H4 (cell line): ENCODE measurements at regions not wholly inside any gene's neighbourhood (a gene's known extent, or its start where the extent isn't known, plus 50 kb on each side); places are given as distances from the start of the nearest gene placed in this dataset.

ENCODE experiments used
- DNase-seq: peaks from one replicate; pipeline ENCODE4 v3.0.0-alpha.2; 2015; ENCODE audit warnings: low spot score

DNA sequence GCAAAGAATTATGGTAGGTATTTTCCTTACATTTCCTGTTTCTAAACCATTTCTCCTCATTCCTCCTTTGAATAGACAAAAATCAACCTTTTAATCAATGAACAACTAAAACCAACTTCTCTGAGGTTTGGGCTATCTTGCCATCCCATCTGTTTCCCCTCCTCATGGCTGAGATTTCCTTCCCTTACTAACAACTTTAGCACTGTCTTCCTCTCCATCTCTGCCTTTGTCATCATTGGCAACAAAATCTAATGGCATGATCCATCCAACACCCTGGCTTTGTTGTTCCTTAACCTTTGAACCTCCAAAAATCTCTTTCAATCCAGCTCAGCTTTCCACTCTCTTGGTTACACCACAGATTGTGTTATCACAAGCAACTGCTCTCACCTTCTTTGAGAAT, 95.3 kb upstream of the FAM136A start:
- DNase-seq = no peak

DNA sequence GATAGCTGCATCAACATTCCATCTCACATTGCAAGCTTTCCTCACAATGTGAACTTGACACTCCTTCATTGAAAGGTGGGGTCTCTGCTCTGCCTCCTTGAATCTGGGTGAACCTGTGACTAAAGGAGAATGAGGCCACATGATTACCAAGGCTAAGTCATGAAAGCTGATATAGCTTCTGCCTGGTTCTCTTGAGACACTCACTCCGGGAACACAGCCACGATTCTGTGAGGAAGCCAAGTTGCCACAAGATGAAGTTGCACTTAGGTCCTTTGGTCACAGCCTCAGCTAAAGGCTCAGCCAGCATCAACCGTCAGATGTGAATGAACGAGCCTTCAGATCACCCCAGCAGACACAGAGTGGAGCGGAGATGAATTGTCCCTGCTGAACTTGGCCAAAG, 94.7 kb upstream of the FAM136A start:
- DNase-seq = no peak

DNA sequence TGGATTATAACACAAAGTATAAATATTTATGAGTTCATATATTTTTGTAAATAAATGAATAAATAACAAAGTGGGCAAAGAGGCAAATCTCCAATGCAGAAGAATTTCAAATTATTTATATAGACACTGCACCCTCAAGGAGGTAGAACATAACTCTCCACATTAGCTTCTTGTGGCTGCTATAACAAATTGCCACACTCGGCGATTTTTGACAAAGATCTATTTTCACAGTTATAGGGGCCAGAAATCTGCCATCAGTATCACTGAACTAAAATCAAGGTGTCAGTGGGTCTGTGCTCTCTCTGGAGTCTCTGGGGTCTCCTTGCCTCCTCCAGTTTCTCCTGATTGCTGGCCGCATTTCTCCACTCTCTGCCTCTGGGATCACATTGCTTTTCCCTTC, 92.0 kb upstream of the FAM136A start:
- DNase-seq = no peak

DNA sequence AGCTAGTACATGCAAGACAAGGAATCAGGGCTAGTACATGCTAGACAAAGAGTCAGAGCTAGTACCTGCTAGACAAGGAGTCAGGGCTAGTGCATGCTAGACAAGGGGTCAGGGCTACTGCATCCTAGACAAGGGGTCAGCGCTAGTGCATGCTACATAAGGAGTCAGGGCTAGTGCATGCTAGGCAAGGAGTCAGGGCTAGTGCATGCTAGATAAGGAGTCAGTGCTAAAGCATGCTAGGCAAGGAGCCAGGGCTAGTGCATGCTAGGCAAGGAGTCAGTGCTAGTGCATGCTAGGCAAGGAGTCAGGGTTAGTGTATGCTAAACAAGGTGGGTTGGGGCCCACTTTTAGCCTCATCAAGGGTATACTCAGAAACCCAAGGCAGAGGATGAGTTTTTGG, 90.1 kb upstream of the FAM136A start:
- DNase-seq = no peak

DNA sequence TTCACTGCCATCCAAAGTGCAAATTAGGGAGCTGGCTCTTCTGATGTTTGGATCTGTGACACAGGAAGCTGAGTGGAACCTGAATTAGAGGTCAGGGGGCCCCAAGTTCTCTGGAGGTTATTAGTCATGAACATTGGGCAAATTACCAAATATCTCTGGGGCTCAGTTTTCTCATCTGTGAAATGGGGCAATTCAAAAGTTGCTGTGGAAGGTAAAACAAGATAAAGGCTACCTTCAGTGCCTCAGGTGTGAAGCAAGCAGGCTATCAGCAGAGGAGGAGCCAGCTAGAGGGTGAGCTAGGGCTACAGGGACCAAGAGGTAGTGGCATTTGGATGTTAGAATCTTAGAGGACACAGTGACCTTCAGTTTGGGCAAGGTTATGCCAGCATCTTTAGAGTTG, 89.4 kb upstream of the FAM136A start:
- DNase-seq = no peak

DNA sequence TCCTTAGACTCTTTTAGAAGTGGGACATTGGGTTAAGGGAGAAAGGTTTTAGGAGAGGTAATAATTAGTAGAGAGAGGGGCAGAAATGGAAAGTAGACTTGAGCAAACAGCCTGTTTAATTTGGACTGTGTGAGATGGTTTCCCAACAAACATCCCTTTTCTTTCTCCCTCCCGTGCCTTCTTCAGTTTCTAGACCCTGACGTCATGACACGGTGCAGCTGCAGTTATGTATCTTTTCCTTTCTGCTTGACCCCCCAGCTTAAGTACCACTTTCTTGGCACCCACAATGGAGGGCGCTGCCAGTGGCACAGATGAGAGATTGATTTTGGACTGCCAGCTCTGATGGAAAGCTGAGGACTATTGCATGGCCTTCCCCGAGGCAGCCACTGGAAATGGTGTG, 86.9 kb upstream of the FAM136A start:
- no peak for DNase-seq

DNA sequence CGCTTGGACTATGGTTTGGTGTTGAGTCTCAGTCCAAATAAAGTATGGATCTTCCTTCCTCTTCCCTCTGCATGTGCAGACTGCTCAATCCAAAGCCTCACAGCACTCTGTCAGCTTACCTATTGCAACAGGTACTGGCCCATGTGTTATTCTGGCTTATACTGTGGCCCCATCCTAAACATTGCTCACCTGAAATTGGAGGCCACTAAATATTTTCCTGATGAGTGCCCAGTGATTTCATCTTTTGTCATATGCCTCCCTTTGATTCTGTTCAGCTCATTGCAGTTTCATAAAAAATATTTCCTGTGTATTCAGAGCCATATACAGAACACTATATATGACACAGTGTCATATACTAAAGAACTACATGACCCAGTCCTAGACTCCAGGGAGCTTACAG, 86.3 kb upstream of the FAM136A start:
- no peak for DNase-seq

DNA sequence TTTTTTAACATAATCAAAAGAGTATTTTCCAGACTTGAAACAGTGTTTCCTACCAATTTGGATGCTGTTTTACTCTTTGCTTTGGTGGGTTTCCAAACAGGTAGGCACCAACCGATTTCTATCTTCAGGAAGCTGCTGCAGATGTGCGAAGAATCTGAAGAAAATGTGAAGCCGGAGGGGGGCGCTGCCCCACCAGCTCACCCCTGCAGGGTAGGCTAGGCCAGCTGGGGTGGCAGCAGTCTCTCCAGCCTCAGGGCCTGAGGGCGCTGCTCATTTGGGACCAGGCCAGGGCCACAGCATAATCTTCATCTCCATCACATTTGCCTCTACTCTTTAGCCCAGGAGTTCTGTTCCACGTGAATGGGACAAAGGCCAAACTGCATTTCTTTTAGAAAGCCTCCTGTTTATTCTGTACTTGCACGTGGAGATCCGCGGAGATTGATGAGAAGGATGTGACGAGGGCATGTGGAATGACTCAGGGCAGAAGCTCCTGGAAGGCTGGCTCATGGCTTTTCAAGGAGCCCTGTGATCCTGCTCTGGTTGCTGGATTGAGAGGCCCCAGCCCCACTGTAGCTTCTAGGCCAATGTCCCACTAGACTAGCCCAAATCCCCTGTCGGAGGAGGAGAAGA, 84.2 kb upstream of the FAM136A start:
- DNase-seq = no peak

DNA sequence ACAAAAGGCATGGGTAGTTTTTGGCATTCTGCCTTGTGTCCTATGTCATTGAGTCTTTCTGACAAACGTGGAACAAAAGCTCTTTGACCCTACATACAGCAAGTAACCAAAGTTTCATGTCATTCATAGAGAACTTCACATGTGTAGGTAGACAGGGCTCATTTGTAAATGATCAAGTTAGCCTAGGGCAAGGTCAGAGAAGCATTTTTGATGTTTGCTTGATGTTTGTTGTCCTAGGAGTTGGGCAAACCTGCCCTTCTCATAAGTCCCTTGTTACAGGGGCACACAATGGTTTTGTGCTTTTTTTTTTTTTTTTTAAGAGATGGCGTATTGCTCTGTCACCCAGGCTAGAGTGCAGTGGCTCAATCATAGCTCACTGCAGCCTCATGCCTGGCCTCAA, 83.3 kb upstream of the FAM136A start:
- no peak for DNase-seq

DNA sequence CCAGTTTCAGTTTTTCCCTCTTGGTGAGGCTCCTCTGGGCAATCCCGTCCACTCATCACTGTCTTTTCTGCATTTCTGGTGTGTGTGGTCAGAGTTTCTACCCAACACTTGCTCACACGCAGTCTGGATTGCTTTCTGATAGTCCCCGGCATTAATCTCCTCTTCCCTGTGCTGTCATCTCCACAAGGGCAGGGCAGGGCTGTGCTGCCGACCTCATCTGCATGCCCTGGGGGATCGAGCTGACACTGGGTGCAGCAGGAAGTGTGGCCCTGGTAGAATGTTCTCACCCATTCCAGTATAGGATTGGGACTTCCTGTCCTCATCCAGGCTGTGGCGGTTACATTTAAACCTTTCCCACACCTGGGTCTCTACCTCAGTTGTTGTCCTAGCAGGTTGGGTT, 80.0 kb upstream of the FAM136A start:
- peak; percentile 24 for DNase-seq

DNA sequence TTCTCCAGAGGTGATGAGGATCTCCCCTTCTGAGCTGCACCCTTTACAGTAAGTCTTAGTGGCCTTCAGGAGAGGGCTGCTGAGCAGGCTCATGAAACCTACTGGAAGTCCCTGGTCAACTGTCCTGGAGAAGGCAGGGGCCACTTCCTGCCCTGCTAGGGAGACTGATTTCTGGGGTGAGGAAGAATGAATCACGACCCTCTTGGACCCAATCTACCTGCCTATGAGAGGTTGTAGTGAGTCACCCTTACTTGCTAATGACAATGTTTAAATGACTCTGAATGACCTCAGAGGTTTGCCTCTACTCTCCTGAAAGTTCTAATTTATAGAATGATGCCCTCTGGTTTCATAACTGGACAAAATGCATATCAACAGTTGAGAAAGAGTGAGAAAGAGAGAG, 79.4 kb upstream of the FAM136A start:
- no peak for DNase-seq

DNA sequence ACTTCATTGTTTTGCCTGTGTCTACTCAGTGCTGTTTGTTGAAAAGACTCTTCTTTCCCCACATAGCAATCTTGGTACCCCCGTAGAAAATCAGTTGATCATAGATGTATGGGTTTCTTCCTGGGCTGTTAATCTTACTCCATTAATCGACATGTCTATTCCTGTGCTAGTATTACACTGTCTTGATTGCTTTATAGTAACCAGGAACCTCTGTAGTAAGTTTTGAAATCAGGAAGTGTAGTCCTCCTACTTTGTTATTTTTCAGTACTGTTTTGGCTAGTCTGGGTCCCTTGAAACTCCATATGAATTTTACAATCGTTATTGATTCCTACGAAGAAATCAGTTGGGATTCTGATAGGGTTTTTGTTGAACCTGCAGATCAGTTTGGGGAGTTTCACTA, 78.8 kb upstream of the FAM136A start:
- no peak for DNase-seq

DNA sequence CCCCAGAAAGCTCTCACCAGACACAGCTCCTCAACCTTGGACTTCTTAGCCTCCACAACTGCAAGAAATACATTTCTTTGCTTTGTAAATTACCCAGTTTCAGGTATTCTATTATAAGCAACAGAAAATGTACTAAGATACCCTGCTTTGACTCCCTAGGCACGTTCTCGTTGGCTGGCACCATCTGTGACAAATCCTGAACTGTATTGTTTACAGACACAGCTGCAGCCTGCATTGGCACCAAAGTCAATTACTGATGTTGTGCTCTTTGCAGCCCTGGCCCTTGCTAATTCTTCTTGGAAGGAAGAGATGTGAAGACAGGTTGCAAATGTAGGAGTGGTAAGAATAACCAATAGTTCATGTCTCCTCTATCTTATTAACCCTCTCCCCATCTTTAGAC, 72.7 kb upstream of the FAM136A start:
- DNase-seq = no peak

DNA sequence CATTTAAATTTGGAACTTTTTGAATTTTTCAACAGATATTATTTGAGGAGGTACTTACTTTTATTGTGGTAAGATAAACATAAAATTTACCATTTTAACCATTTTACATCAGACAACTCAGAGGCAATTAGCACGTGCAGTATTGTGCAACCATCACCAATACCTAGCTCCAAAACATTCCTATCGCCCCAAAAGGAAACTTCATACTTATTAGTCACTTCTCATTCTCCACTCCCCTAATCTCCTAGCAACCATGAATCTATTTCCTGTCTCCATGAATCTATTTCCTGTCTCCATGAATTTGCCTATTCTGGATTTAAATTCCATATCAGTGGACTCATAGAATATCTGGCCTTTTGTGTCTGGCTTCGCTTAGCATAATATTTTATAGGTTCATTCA, 69.9 kb upstream of the FAM136A start:
- DNase-seq = peak; percentile 35

DNA sequence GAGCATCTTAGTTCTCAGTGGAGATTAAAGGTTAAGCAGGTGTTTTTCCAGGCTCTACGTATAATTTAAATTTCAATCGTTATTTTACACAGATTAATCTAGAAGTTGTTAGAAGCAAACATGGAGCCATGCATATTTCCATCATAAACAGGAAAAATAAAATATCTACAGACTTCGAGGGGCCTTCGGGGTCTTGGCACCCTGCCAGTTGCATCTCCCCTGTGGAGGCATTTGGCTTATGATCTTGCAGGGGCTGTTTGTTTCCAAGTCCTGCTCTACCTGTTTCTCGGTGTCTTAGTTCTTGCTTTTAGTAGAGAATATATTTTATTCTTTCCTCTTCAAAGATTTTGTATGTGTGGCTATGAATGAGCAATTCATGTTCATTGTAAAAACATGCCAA, 67.2 kb upstream of the FAM136A start:
- no peak for DNase-seq

DNA sequence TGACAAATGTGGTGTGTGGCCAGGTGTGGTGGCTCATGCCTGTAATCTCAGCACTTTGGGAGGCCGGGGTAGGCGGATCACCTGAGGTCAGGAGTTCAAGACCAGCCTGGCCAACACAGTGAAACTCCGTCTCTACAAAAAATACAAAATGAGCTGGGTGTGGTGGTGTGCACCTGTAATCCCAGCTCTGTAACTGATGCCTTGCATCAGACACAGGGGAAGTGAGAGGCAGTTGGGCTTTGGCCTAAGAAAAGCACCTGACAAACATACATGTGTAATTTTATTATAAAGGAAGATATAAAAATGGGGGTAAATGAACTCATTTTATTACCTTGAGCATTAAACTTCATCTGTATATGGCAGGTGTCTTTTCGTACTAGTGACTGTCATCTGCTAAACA, 66.7 kb upstream of the FAM136A start:
- no peak for DNase-seq

DNA sequence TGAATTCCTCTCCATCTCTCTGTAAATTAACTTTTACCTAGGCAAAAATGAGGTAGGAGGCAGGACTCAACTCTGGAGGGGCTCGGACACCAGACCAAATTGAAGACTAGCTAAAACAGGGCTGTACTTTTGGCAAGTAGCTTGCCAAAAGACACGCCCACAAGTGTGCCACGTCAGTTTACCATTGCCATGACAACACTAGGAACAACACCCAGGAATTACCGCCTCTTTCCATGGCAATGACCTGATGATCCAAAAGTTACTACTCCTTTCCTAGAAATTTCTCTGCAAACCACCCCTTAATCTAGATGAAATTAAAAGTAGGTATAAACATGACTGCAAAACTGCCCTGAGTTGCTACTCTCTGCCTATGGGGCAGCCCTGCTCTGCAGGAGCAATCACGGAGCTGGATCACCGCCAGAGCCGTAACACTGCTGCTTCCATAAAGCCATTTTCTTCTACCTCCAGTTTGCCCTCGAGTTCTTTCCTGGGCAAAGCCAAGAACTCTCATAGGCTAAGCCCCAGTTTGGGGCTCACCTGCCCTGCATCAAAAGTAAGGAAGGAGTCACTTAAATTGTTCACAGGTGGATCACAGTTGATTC, 66.0 kb upstream of the FAM136A start:
- no peak for DNase-seq

DNA sequence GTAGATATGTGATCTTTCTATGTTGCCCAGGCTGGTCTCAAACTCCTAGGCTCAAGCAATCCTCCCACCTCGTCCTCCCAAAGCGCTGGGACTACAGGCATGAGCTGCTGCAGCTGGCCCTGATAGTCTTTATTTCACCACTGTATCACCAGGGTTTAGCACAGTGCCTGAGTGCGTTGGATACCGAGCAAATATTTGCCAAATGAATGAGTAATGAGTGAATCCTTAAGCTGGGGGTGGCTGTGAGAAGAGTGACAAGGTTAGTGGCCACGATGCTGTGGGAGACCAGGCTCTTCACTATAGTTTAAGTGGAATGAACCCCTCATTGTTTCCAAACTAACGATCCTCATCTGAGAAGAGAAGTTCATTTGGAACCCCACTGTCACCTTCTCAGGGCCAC, 60.8 kb upstream of the FAM136A start:
- no peak for DNase-seq

DNA sequence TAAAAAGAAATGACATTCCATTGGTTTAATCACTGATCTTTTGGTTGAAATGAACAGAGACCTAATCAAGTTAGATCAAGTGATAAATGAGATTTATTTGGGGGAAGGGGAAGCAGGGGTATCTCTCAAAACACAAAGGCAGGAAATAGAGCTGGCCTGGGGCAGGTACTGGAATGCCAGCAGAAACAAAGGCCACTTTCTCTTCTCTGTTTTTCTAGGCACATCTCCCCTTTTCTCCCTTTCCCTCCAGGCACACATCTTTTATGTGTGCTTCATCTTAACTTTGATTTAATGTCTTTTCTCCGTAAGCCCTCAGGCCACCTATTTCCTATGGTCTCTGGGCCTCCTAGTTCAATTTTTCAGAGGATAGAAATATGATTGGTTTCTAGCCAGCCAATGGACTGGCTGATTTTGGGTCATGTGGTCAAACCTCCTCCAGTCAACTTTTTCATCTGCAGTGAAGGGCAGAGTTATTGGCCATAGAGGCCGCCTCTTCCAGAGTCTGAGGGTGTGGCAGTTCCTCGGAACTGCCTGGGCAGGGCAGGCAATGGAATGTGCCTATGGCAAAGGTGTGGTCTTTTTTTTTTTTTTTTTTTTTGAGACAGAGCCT, 58.9 kb upstream of the FAM136A start:
- no peak for DNase-seq

DNA sequence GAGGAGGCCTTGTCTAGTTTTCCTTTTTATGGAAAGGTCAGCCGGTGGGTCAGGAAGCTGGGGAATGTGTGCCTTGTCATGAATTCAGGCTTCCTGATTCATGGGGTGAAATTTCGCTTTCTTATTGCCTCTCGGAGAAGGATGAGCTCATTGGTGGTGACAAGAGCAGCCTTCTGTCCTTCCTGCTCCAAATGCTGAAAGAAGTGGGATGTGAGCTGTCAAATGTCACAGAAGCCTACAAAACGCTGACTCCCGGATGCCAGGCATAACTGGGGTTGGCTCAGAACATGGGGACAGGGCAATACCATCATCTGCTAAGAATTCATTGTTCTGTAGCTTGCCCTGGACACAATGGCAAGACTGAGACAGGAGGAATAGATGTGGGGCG, 55.8 kb upstream of the FAM136A start:
- DNase-seq = no peak

DNA sequence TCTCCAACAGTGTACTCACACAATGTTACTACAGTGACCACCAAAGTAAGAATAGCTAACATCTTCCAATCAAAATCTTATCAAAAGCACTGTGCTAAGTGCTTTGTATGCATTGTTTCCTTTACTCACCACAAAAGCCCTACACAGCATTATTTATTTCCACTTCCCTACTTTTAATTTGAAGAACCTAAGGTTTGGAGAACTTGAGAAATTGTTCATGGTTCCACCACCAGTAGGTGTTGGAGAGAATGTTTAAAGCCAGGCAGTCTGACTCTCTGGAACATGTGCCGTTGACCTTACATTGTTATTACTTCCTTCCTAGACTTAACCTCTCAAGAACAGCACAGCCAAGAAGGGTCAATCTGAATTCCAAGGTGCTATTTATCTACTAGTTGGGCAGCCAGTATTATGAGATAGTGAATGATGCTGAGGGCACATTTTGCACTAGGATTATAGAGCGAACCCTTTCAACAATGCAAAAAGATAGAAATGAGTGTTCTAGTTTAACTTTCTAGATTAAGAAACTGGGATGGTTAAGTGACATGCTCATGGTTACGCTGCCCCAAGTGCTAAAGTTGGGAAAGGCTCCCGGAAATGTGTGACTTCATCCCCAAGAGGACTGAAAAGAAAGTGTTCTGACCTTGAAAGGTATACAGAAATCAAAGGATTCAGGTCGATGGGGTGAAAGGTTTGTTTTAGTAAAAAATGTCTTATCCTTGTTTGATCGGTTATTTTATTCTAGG, 55.2 kb upstream of the FAM136A start:
- DNase-seq = no peak

DNA sequence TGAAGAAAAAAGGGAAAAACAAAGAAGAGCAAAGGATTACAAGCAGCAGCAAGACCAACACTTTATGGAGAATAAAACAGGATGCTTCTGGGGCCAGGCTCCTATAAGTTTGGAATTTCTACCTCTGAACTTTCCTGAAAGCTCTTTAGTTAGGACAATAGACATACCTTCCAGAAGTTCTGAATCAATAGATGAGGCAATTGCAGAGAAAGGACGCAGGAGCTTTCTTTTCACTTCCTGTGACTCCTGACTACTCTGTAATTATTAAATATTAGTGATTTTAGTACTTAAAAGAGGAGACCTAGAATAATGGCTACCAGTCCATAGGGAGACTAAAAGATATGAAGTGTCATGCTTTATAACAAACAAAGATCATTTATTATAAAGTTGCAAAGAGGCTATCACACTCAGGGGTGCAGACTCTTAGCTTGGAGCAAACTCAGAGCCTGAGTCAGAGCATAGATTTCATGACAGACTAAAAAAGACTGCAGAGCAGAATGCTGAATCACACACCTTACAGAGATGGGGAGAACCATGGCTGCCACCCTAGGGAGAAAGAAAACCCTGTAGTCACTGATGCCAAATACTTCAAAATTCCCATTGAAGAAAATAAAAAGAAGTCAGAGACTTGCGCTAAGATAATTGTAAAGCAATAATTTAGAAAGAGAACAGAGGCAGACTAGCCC, 52.5 kb upstream of the FAM136A start:
- no peak for DNase-seq
